IMR-90 (cell line): ENCODE measurements at regions not wholly inside any gene's neighbourhood (a gene's known extent, or its start where the extent isn't known, plus 50 kb on each side); places are given as distances from the start of the nearest gene placed in this dataset.

Experiments
- ATAC-seq: fragments of 200-7000 bp; cut with Tn5 transposase; 2 replicates; pipeline ENCODE4 v1.9.1; 2020; ENCODE audit warnings: low read depth, mild to moderate bottlenecking, moderate library complexity
- BruUV-seq: library from RNA; stranded (reverse); fragments of 400-500 nt; replicated peaks from 2 replicates; lab custom pipeline; 2021; lab: Mats Ljungman, UMichigan
- CTCF ChIA-PET: fragments of 300-600 bp; formaldehyde crosslinking; extraction: SDS; loops from one replicate; lab custom pipeline; 2021; ENCODE audit warnings: antibody characterized with exemption; lab: Yijun Ruan, JAX
- POLR2A ChIA-PET: fragments of 300-600 bp; sonication (Branson Sonifier 250); formaldehyde crosslinking; loops from one replicate; lab custom pipeline; 2022; ENCODE audit warnings: antibody characterized with exemption; ENCODE audit not compliant: unreplicated experiment; lab: Charles Lee
- DNase-seq: peaks from one replicate; pipeline ENCODE4 v3.0.0; 2013
- H2AFZ ChIP-seq: replicated peaks from 2 replicates; pipeline ENCODE3; 2013; ENCODE audit warnings: low read length, mild to moderate bottlenecking; ENCODE audit not compliant: poor library complexity
- H2AK5ac ChIP-seq: 2 replicates; pipeline ENCODE4 v1.6.1; 2013; ENCODE audit warnings: low read depth, low read length, inconsistent platforms
- H2AK9ac ChIP-seq: replicated peaks from 2 replicates; pipeline ENCODE3; 2013; ENCODE audit warnings: mild to moderate bottlenecking, low read depth, low read length, moderate library complexity; ENCODE audit not compliant: poor library complexity
- H2BK120ac ChIP-seq: 2 replicates; pipeline ENCODE4 v1.6.1; 2013; ENCODE audit warnings: low read depth, low read length, inconsistent platforms
- H2BK15ac ChIP-seq: 3 replicates; pipeline ENCODE4 v1.6.1; 2013; ENCODE audit warnings: low read depth, low read length, inconsistent platforms
- H2BK20ac ChIP-seq: 2 replicates; pipeline ENCODE4 v1.6.1; 2013; ENCODE audit warnings: low read depth, mild to moderate bottlenecking, inconsistent platforms, low read length, moderate library complexity
- H2BK5ac ChIP-seq: 2 replicates; pipeline ENCODE4 v1.6.1; 2013; ENCODE audit warnings: mild to moderate bottlenecking, low read depth, low read length, inconsistent platforms; ENCODE audit not compliant: poor library complexity, severe bottlenecking
- H3K14ac ChIP-seq: replicated peaks from 2 replicates; pipeline ENCODE4 v1.6.1; 2013; ENCODE audit warnings: low read depth, low read length, inconsistent platforms
- H3K18ac ChIP-seq: 2 replicates; pipeline ENCODE4 v1.6.1; 2013; ENCODE audit warnings: low read depth, low read length, control low read depth
- H3K23ac ChIP-seq: 2 replicates; pipeline ENCODE4 v1.6.1; 2013; ENCODE audit warnings: low read depth, low read length, inconsistent platforms
- H3K27ac ChIP-seq: 2 replicates; pipeline ENCODE4 v1.5.1; 2013; ENCODE audit warnings: mild to moderate bottlenecking, control low read depth, low read length; ENCODE audit not compliant: insufficient read depth
- H3K27me3 ChIP-seq: 2 replicates; pipeline ENCODE4 v1.6.1; 2013; ENCODE audit warnings: low read length; ENCODE audit not compliant: control insufficient read depth, insufficient read depth
- H3K36me3 ChIP-seq: 2 replicates; pipeline ENCODE4 v1.6.1; 2013; ENCODE audit warnings: low read length, mixed read lengths; ENCODE audit not compliant: control insufficient read depth, insufficient read depth
- H3K4ac ChIP-seq: 2 replicates; pipeline ENCODE4 v1.6.1; 2013; ENCODE audit warnings: low read depth, low read length, inconsistent platforms
- H3K4me1 ChIP-seq: 2 replicates; pipeline ENCODE4 v1.6.1; 2013; ENCODE audit warnings: low read length, mixed read lengths; ENCODE audit not compliant: control insufficient read depth, insufficient read depth
- H3K4me2 ChIP-seq: 2 replicates; pipeline ENCODE4 v1.6.1; 2013; ENCODE audit warnings: low read depth, mild to moderate bottlenecking, control low read depth, low read length, moderate library complexity
- H3K4me3 ChIP-seq: 2 replicates; pipeline ENCODE4 v1.5.1; 2013; ENCODE audit warnings: low read depth, mild to moderate bottlenecking, control low read depth, low read length, moderate library complexity; ENCODE audit not compliant: insufficient read depth
- H3K56ac ChIP-seq: 2 replicates; pipeline ENCODE4 v1.6.1; 2013; ENCODE audit warnings: low read length, inconsistent platforms; ENCODE audit not compliant: insufficient read depth; ENCODE audit errors: extremely low read depth
- H3K79me1 ChIP-seq, 2 experiments: 2 replicates each; pipeline ENCODE4 v1.6.1; 2013; ENCODE audit warnings: low read length in 2 of 2, inconsistent platforms in 1 of 2, low read depth in 1 of 2
- H3K9ac ChIP-seq: 2 replicates; pipeline ENCODE4 v1.6.1; 2013; ENCODE audit warnings: low read depth, low read length, control low read depth
- H3K9me1 ChIP-seq: 2 replicates; pipeline ENCODE4 v1.6.1; 2013; ENCODE audit warnings: low read length, inconsistent platforms; ENCODE audit not compliant: insufficient read depth
- H3K9me3 ChIP-seq: 2 replicates; pipeline ENCODE4 v1.6.1; 2013; ENCODE audit warnings: low read length; ENCODE audit not compliant: control insufficient read depth, insufficient read depth
- H4K20me1 ChIP-seq: 2 replicates; pipeline ENCODE4 v1.6.1; 2013; ENCODE audit warnings: low read length, inconsistent platforms; ENCODE audit not compliant: insufficient read depth
- H4K5ac ChIP-seq: 2 replicates; pipeline ENCODE4 v1.6.1; 2013; ENCODE audit warnings: mild to moderate bottlenecking, low read depth, low read length, control low read depth
- H4K8ac ChIP-seq, 2 experiments: 2 replicates each; pipeline ENCODE4 v1.6.1; 2013; ENCODE audit warnings: low read depth in 2 of 2, low read length in 2 of 2, control low read depth in 1 of 2, inconsistent platforms in 1 of 2
- H4K91ac ChIP-seq: 2 replicates; pipeline ENCODE4 v1.6.1; 2013; ENCODE audit warnings: low read depth, low read length, inconsistent platforms; ENCODE audit not compliant: insufficient read depth
- CTCF ChIP-seq: conservative IDR thresholded peaks from 2 replicates; pipeline ENCODE4 v1.5.1; 2012; ENCODE audit warnings: mild to moderate bottlenecking, low read depth, low read length, improper control_type of control experiment
- MAFK ChIP-seq: IDR thresholded peaks from 2 replicates; pipeline ENCODE4 v1.6.1; 2012; ENCODE audit warnings: low read depth, low read length, improper control_type of control experiment
- WGBS, 2 experiments: methylation state at CpG; one replicate each; pipeline versions ENCODE4 v1.1.5 to v1.1.7; 2013; ENCODE audit warnings: missing lambda C conversion rate in 2 of 2; ENCODE audit not compliant: insufficient read length in 1 of 2; ENCODE audit errors: extremely low coverage in 2 of 2; 5-methylcytosine and 5-hydroxymethylcytosine counted together
- dilution Hi-C: fragments of 300-500 bp; cut with HindIII; formaldehyde crosslinking; loops from one replicate; pipeline ENCODE4 v1.14.3; 2018; ENCODE audit warnings: low sequenced_read_pairs; ENCODE audit not compliant: unreplicated experiment
- in situ Hi-C: fragments of 300-500 bp; cut with MboI; formaldehyde crosslinking; loops from 3 replicates; pipeline ENCODE4 v1.14.3; 2019; ENCODE audit warnings: low sequenced_read_pairs, inconsistent platforms, mixed read lengths
- intact Hi-C: fragments of 100-400 bp; cut with micrococcal nuclease; formaldehyde crosslinking; loops from 2 replicates; pipeline ENCODE4 v1.10.0; 2022

- BruUV-seq: no TSS peak
- no peaks in the 10 kb centered on the region for H3K9me3 ChIP-seq
- no peak overlapping the region for H3K56ac ChIP-seq
- H4K91ac ChIP-seq: no peak overlapping the region
- no peak overlapping the region for H3K18ac ChIP-seq
- intact Hi-C loops (no loop called here), in situ Hi-C loops (no loop called here), dilution Hi-C loops (no loop called here)
- H3K36me3 ChIP-seq: no peaks in the 10 kb centered on the region
- H4K5ac ChIP-seq: no peak overlapping the region
- no peak overlapping the region for H2BK5ac ChIP-seq
- H3K4ac ChIP-seq: no peak overlapping the region
- ChIA-PET CTCF (interaction anchor here (0.5 kb wide), 2 partner anchors 119 to 184 kb away, joined by 6 to 8 read pairs; no protein-coding TSS in a partner anchor), POLR2A (no interaction called here)
- peaks cover 40% of the 10 kb centered on the region for H3K27me3 ChIP-seq
- H2BK20ac ChIP-seq: no peak overlapping the region
- H3K79me1 ChIP-seq: no peaks in the 10 kb centered on the region
- no peak overlapping the region for H2AFZ ChIP-seq
- H2BK15ac ChIP-seq: no peak overlapping the region
- no peak for DNase-seq
- no peaks in the 10 kb centered on the region for H4K20me1 ChIP-seq
- no peak overlapping the region for H2AK9ac ChIP-seq
- no peak overlapping the region for H4K8ac ChIP-seq
- H3K27ac ChIP-seq: no peak overlapping the region
- H3K9me1 ChIP-seq: no peaks in the 10 kb centered on the region
- peak; percentile 23; the same call in 1 of the 2 replicates for TF ChIP-seq MAFK
- no peak for TF ChIP-seq CTCF
- H3K14ac ChIP-seq: no peak overlapping the region
- no peak overlapping the region for H3K4me3 ChIP-seq
- no peak overlapping the region for H3K23ac ChIP-seq
- H3K4me2 ChIP-seq: no peak overlapping the region
- H3K4me1 ChIP-seq: no peaks in the 10 kb centered on the region; the same call in 1 of the 2 replicates
- no peak overlapping the region for H3K9ac ChIP-seq
- no peak overlapping the region for H2AK5ac ChIP-seq
- 88% methylated on average over 3 of the region's 9 CpGs; no CpG with 5 or more reads in 1 of the 2 experiments for WGBS, 2 experiments
- H2BK120ac ChIP-seq: no peak overlapping the region
- no peak for ATAC-seq
Observed at GRCh38 chr11:130815097-130815802, 101.0 kb downstream of the SNX19 start.
